Coronary artery (tissue), 2 donors: ENCODE measurements at regions not wholly inside any gene's neighbourhood (a gene's known extent, or its start where the extent isn't known, plus 50 kb on each side); places are given as distances from the start of the nearest gene placed in this dataset.

Experiments used
- DNase-seq: peaks from one replicate; pipeline ENCODE4 v3.0.0-alpha.2; 2017; ENCODE audit warnings: low spot score
- H3K27ac ChIP-seq, 2 donors: fragments of 200-600 bp; sonication (generic); one replicate each; pipeline ENCODE4 v1.5.1; 2016 to 2019
- H3K4me3 ChIP-seq: fragments of 200-600 bp; sonication (generic); 2 replicates; pipeline ENCODE4 v1.5.1; 2016; ENCODE audit warnings: mild to moderate bottlenecking, moderate library complexity
- TF ChIP-seq, protein P1 (sequence below): fragments of 200-600 bp; sonication (generic); IDR thresholded peaks from one replicate; pipeline ENCODE4 v1.5.1; 2019; ENCODE audit warnings: antibody characterized with exemption

DNA sequence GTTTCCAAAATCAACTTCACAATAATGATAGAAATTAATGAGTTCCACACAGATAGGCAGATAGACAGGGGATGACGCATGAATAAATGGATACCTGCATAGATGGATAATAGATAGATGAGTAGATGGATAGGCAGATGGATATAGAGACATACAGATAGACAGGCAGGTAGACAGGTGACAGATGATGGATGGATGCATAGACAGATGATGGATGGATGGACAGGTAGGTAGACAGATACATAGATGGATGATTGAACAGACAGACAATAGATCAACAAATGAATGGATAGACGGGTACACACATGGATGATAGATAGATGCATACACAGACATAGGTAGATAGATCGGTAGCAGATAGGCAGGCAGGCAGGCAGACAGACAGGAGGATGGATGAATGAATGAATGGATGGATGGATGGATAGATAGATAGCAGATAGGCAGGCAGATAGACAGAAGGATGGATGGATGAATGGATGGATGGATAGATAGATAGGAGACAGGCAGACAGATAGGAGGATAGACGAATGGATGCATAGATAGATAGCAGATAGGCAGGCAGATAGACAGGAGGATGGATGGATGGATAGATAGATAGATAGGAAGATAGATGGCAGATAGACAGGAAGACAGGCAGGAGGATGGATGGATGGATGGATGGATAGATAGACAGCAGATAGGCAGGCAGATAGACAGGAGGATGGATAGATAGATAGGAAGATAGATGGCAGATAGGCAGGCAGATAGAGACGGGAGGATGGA lies 142.5 kb downstream of the RBFOX3 start:
- TF ChIP-seq, protein P1, sequence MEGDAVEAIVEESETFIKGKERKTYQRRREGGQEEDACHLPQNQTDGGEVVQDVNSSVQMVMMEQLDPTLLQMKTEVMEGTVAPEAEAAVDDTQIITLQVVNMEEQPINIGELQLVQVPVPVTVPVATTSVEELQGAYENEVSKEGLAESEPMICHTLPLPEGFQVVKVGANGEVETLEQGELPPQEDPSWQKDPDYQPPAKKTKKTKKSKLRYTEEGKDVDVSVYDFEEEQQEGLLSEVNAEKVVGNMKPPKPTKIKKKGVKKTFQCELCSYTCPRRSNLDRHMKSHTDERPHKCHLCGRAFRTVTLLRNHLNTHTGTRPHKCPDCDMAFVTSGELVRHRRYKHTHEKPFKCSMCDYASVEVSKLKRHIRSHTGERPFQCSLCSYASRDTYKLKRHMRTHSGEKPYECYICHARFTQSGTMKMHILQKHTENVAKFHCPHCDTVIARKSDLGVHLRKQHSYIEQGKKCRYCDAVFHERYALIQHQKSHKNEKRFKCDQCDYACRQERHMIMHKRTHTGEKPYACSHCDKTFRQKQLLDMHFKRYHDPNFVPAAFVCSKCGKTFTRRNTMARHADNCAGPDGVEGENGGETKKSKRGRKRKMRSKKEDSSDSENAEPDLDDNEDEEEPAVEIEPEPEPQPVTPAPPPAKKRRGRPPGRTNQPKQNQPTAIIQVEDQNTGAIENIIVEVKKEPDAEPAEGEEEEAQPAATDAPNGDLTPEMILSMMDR: no peak
- Histone ChIP-seq H3K27ac (no peak overlapping the region), H3K4me3 (no peak overlapping the region)
- no peak for DNase-seq

- Histone ChIP-seq H3K4me3 (no peak overlapping the region), H3K27ac (no peak overlapping the region)
- DNase-seq: no peak
- TF ChIP-seq, protein P1: no peak
These were observed 144.1 kb downstream of the RBFOX3 start for GRCh38 chr17:79466562-79467350.

DNA sequence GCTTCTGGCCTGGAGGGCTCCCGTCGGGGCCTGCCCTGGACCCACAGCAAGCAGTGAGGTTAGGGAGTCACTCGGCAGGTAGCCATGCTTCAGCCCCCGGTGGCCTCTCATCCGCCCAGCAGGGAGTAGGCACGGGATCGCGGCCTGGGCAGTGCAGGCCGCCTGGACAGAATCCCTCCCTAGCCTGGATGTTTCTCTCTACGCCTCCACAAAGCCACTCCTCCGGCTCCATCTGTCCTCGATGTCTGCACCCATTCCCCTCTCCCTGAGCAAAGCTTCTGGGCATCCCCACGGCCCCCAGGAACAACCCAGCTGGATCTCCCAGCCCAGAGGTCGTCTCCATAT lies 145.2 kb downstream of the RBFOX3 start:
- H3K27ac ChIP-seq: no peak overlapping the region
- TF ChIP-seq, protein P1: no peak
- no peak overlapping the region for H3K4me3 ChIP-seq
- DNase-seq: no peak

- H3K4me3 ChIP-seq: no peak overlapping the region
- no peak overlapping the region for H3K27ac ChIP-seq
- DNase-seq: no peak
- TF ChIP-seq, protein P1: no peak
These were observed 145.7 kb downstream of the RBFOX3 start for GRCh38 chr17:79465011-79465680.

- no peak for DNase-seq
- TF ChIP-seq, protein P1: no peak
- no peak overlapping the region for H3K27ac ChIP-seq
- H3K4me3 ChIP-seq: no peak overlapping the region
These were observed 146.4 kb downstream of the RBFOX3 start for GRCh38 chr17:79464318-79465010.

DNA sequence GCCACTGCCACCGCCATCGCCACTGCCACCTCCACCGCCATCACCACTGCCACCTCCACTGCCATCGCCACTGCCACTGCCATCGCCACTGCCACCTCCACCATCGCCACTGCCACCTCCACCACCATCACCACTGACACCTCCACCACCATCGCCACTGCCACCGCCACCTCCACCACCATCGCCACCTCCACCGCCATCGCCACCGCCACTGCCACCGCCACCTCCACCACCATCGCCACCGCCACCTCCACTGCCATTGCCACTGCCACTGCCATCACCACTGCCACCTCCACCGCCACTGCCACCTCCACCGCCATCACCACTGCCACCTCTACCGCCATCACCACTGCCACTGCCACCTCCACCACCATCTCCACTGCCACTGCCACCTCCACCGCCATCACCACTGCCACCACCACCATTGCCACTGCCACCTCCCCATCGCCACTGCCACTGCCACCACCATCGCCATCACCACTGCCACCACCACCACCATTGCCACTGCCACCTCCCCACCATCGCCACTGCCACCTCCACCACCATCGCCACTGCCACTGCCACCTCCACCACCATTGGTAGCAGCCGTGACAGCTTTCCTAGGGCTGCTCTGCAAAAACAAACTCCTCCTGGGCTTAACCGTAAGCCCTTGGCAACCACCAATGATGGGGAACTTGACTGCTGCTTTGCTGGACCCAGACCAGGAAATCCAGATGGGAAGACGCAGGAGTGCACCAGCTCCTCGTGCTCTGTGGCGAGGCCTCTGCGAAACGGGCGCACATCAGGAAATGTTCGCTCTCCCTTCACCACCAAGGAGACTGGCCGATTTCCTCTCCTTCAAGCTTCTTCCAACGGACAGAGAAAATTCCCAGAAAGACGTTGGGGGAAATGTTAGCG lies 147.2 kb downstream of the RBFOX3 start:
- no peak for DNase-seq
- Histone ChIP-seq H3K4me3 (no peak overlapping the region), H3K27ac (no peak overlapping the region)
- TF ChIP-seq, protein P1: no peak
